Glutamatergic neuron (in vitro differentiated cells): ENCODE measurements at regions not wholly inside any gene's neighbourhood (a gene's known extent, or its start where the extent isn't known, plus 50 kb on each side); places are given as distances from the start of the nearest gene placed in this dataset.

ENCODE experiments used
- DNase-seq: peaks from one replicate; pipeline ENCODE4 v3.0.0; 2022
- H3K27ac Mint-ChIP-seq: one replicate; pipeline ENCODE4 v1.8.0; 2020; ENCODE audit warnings: mild to moderate bottlenecking, mixed read lengths, inconsistent platforms; ENCODE audit not compliant: unreplicated experiment
- H3K27me3 Mint-ChIP-seq: one replicate; pipeline ENCODE4 v1.8.0; 2020; ENCODE audit warnings: mild to moderate bottlenecking, moderate library complexity, mixed read lengths, inconsistent platforms; ENCODE audit not compliant: unreplicated experiment
- H3K36me3 Mint-ChIP-seq: one replicate; pipeline ENCODE4 v1.8.0; 2020; ENCODE audit warnings: mild to moderate bottlenecking, mixed read lengths, inconsistent platforms; ENCODE audit not compliant: unreplicated experiment
- H3K4me1 Mint-ChIP-seq: one replicate; pipeline ENCODE4 v1.8.0; 2020; ENCODE audit warnings: mild to moderate bottlenecking, low read depth, mixed read lengths, inconsistent platforms; ENCODE audit not compliant: unreplicated experiment
- H3K4me3 Mint-ChIP-seq: one replicate; pipeline ENCODE4 v1.8.0; 2020; ENCODE audit warnings: mild to moderate bottlenecking, mixed read lengths, inconsistent platforms; ENCODE audit not compliant: unreplicated experiment
- H3K9me3 Mint-ChIP-seq: one replicate; pipeline ENCODE4 v1.8.0; 2020; ENCODE audit warnings: mild to moderate bottlenecking, moderate library complexity, mixed read lengths, inconsistent platforms; ENCODE audit not compliant: unreplicated experiment
- CTCF ChIP-seq: fragments of 200-600 bp; sonication (generic); IDR thresholded peaks from one replicate; pipeline ENCODE4 v1.5.0; 2021; ENCODE audit not compliant: partially characterized antibody, unreplicated experiment

GRCh38 chr10:121063744-121064143 lies 212.6 kb downstream of the WDR11 start:
- H3K9me3 Mint-ChIP-seq = no peaks in the 10 kb centered on the region
- no peaks in the 10 kb centered on the region for H3K36me3 Mint-ChIP-seq
- no peak for DNase-seq
- H3K27ac Mint-ChIP-seq = no peak overlapping the region
- H3K4me1 Mint-ChIP-seq = no peaks in the 10 kb centered on the region
- H3K4me3 Mint-ChIP-seq = no peak overlapping the region
- no peak for TF ChIP-seq CTCF
- H3K27me3 Mint-ChIP-seq = no peaks in the 10 kb centered on the region

GRCh38 chr10:121064491-121064890 lies 213.3 kb downstream of the WDR11 start:
- Mint-ChIP-seq H3K4me3 (no peak overlapping the region), H3K27me3 (no peaks in the 10 kb centered on the region), H3K36me3 (no peaks in the 10 kb centered on the region), H3K9me3 (no peaks in the 10 kb centered on the region), H3K27ac (no peak overlapping the region), H3K4me1 (no peaks in the 10 kb centered on the region)
- DNase-seq = no peak
- no peak for TF ChIP-seq CTCF

DNA sequence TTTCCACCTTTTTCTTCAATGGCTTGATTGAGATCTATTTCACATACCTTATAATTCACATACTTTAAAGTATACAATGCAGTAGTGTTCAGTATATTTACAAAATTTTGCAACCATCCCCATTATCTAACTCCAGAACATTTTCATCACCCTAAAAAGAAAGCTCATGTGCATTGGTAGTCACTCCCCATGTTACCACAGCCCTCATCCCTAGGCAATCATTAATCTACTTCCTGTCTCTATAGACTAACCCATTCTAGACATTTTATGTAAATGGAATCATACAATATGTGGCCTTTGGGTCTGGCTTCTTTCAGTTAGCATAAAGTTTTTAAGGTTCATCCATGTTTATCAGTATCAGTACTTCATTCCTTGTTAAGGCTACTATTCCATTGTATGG lies 214.2 kb downstream of the WDR11 start:
- H3K4me1 Mint-ChIP-seq = no peaks in the 10 kb centered on the region
- no peak for DNase-seq
- no peak overlapping the region for H3K27ac Mint-ChIP-seq
- no peak for TF ChIP-seq CTCF
- no peaks in the 10 kb centered on the region for H3K27me3 Mint-ChIP-seq
- H3K9me3 Mint-ChIP-seq = no peaks in the 10 kb centered on the region
- no peaks in the 10 kb centered on the region for H3K36me3 Mint-ChIP-seq
- no peak overlapping the region for H3K4me3 Mint-ChIP-seq

- no peaks in the 10 kb centered on the region for H3K9me3 Mint-ChIP-seq
- H3K4me3 Mint-ChIP-seq = no peak overlapping the region
- no peaks in the 10 kb centered on the region for H3K27me3 Mint-ChIP-seq
- no peak for DNase-seq
- H3K36me3 Mint-ChIP-seq = no peaks in the 10 kb centered on the region
- H3K4me1 Mint-ChIP-seq = peaks cover 4% of the 10 kb centered on the region
- no peak overlapping the region for H3K27ac Mint-ChIP-seq
- no peak for TF ChIP-seq CTCF
These were observed 218.1 kb downstream of the WDR11 start for GRCh38 chr10:121069061-121069850.

- Mint-ChIP-seq H3K27ac (no peak overlapping the region), H3K4me3 (no peak overlapping the region), H3K27me3 (no peaks in the 10 kb centered on the region), H3K9me3 (no peaks in the 10 kb centered on the region), H3K36me3 (no peaks in the 10 kb centered on the region), H3K4me1 (peaks cover 4% of the 10 kb centered on the region)
- DNase-seq = no peak
- TF ChIP-seq CTCF = peak; percentile 49
These were observed 219.3 kb downstream of the WDR11 start for GRCh38 chr10:121070275-121071070.
